Muscle of leg (tissue), 3 donors: ENCODE measurements at regions not wholly inside any gene's neighbourhood (a gene's known extent, or its start where the extent isn't known, plus 50 kb on each side); places are given as distances from the start of the nearest gene placed in this dataset.

Experiments
- DNase-seq: peaks from one replicate; pipeline ENCODE4 v3.0.0; 2013
- H3K27ac ChIP-seq: one replicate; pipeline ENCODE4 v1.5.1; 2013; ENCODE audit warnings: mild to moderate bottlenecking, low read length, control low read depth
- H3K27me3 ChIP-seq: one replicate; pipeline ENCODE4 v1.6.1; 2013; ENCODE audit warnings: low read length; ENCODE audit not compliant: control insufficient read depth, insufficient read depth
- H3K36me3 ChIP-seq: one replicate; pipeline ENCODE4 v1.6.1; 2013; ENCODE audit warnings: low read length; ENCODE audit not compliant: control insufficient read depth, insufficient read depth
- H3K4me1 ChIP-seq: one replicate; pipeline ENCODE4 v1.6.1; 2013; ENCODE audit warnings: low read length; ENCODE audit not compliant: control insufficient read depth, insufficient read depth
- H3K4me3 ChIP-seq: one replicate; pipeline ENCODE4 v1.5.1; 2013; ENCODE audit warnings: low read length, control low read depth
- H3K9me3 ChIP-seq: replicated peaks from 2 replicates; pipeline ENCODE4 v1.6.1; 2013; ENCODE audit warnings: low read depth, low read length; ENCODE audit not compliant: control insufficient read depth
- WGBS: methylation state at CpG from one replicate; pipeline ENCODE4 v1.1.5; 2013; ENCODE audit warnings: missing lambda C conversion rate; ENCODE audit not compliant: insufficient coverage; 5-methylcytosine and 5-hydroxymethylcytosine counted together

DNA sequence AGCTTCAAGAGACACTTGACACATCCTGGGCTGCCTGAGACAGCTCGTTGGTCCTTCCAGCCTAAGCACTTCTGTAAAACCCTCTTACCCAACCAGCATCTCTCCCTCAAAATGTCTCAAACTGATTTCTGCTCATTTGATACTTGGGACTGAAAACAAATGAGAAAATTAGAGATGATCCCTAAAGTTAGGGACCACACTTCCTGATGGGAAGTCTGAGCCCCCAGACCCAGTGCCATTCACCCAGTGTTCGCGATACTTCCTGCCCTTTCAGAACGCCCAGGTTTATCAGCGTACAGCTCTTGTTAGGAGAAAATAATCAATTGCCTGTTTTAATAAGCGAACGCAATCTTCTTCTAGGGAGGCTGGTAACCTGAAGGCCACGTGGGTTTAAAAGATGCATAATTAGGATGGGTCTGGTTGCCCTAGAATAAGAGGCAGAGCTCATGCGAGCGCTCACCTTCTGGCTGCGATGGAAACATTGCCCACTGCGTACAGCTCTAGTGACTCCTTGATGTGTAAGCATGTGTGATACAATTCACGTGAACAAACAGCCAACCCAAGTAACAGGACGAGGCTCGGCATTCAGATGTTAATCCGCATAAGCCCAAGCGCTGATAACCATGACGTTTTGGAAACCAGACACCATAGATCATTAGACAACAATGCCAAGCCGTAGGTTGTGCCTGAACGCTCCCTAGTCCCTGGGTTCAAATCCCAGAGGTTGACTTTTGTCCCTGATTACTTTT is 213.1 kb downstream of the FOXL1 start:
- H3K4me1 ChIP-seq = peaks cover 6% of the 10 kb centered on the region
- no peak overlapping the region for H3K27ac ChIP-seq
- no peak overlapping the region for H3K4me3 ChIP-seq
- no peaks in the 10 kb centered on the region for H3K36me3 ChIP-seq
- H3K27me3 ChIP-seq = peaks cover 52% of the 10 kb centered on the region
- no peaks in the 10 kb centered on the region for H3K9me3 ChIP-seq
- WGBS = 36% methylated on average over 11 of the region's 20 CpGs
- no peak for DNase-seq

DNA sequence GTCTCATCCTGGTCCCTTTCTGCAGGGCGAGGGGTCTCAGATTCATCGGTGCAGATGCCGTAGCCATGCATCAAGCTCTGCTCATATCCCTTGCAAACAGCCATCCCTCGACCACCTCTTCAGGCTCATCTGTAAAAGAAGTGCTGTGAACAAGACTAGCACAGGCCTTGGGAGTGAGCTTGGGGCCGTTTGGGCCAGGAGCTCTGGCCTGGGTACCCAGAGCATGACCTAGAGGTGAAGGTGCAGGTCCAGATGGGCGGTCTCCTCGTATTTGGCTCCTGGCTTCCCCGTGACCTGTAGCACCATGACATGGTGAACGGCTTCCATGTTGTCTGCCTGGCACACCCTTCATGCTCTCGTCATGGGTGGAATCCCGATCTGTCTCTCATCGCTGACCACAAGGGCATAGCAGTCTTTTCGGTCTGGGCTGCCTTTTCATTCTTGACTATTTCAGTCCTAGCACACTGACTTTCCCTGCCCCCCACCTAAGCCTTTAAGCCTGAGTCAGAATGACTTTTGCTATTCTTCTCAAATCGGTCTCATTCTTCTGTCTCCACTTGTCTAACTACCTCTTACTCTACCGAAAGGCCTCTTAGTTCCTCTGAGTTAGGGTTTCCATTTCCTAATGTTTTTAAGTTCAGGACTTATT is 216.0 kb downstream of the FOXL1 start:
- Histone ChIP-seq H3K4me1 (peaks cover 4% of the 10 kb centered on the region), H3K4me3 (no peak overlapping the region), H3K9me3 (no peaks in the 10 kb centered on the region), H3K27ac (no peak overlapping the region), H3K27me3 (peaks cover 48% of the 10 kb centered on the region), H3K36me3 (no peaks in the 10 kb centered on the region)
- WGBS = 91% methylated on average over 11 of the region's 15 CpGs
- DNase-seq = no peak

GRCh38 chr16:86797700-86798099 is 219.4 kb downstream of the FOXL1 start:
- Histone ChIP-seq H3K27me3 (peaks cover 35% of the 10 kb centered on the region), H3K36me3 (no peaks in the 10 kb centered on the region), H3K27ac (no peak overlapping the region), H3K9me3 (no peaks in the 10 kb centered on the region), H3K4me3 (no peak overlapping the region), H3K4me1 (no peaks in the 10 kb centered on the region)
- WGBS = 54% methylated on average over 2 of the region's 4 CpGs
- no peak for DNase-seq

DNA sequence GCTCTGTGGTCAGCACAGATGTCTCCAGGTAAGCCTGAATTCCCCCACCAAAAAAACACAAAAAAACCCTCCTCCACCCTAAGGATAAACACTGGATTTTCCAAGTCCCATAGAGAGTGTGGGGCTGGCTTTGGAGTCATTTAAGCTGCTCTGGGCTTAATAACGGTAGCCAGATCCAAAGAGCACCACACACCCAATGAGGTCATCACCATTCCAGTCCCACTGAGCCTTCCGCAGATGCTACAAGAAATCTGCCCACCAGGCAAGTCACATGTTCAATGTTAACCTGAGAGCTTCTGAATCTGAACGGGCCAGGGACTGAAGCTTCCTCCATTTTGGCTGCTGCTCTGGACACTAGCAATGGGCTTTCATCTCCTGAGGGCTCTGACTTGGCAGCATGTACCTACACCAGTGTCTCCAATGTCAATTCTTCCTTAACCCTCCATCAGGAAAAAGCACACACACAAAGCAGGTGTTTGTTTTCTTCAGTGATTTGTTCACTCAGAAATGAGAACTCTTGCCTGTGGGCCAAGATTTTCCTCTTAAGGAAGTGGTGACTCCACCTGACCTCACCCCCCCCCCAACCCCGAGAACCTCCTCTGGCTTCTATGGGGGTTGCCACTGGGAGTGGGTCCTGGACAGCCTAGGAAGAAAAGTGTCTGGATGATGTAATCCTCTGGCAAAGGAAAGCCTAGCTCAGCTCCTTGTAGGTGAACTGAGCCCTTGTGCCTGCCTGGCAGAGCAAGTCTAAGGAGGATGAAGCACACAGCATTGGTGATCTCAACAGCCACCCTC is 220.1 kb downstream of the FOXL1 start:
- WGBS = 55% methylated on average over 2 of the region's 4 CpGs
- Histone ChIP-seq H3K27ac (no peak overlapping the region), H3K36me3 (no peaks in the 10 kb centered on the region), H3K4me1 (no peaks in the 10 kb centered on the region), H3K4me3 (no peak overlapping the region), H3K27me3 (peaks cover 32% of the 10 kb centered on the region), H3K9me3 (no peaks in the 10 kb centered on the region)
- DNase-seq = no peak

- Histone ChIP-seq H3K27me3 (peaks cover 27% of the 10 kb centered on the region), H3K4me3 (no peak overlapping the region), H3K36me3 (no peaks in the 10 kb centered on the region), H3K9me3 (no peaks in the 10 kb centered on the region), H3K4me1 (no peaks in the 10 kb centered on the region), H3K27ac (no peak overlapping the region)
- DNase-seq = no peak
- WGBS = 88% methylated on average over 2 of the region's 4 CpGs
Measured at GRCh38 chr16:86799367-86799766, 221.0 kb downstream of the FOXL1 start.

- no CpG with 5 or more reads among the region's 4 CpGs for WGBS
- no peak overlapping the region for H3K27ac ChIP-seq
- H3K9me3 ChIP-seq = no peaks in the 10 kb centered on the region
- no peaks in the 10 kb centered on the region for H3K4me1 ChIP-seq
- H3K4me3 ChIP-seq = no peak overlapping the region
- H3K36me3 ChIP-seq = no peaks in the 10 kb centered on the region
- H3K27me3 ChIP-seq = peaks cover 33% of the 10 kb centered on the region
- no peak for DNase-seq
Measured at GRCh38 chr16:86800894-86801293, 222.5 kb downstream of the FOXL1 start.

- DNase-seq = no peak
- H3K27me3 ChIP-seq = peaks cover 41% of the 10 kb centered on the region
- peaks cover 7% of the 10 kb centered on the region for H3K4me1 ChIP-seq
- no peak overlapping the region for H3K27ac ChIP-seq
- no peak overlapping the region for H3K4me3 ChIP-seq
- no peaks in the 10 kb centered on the region for H3K9me3 ChIP-seq
- WGBS = 86% methylated on average over 2 of the region's 2 CpGs
- no peaks in the 10 kb centered on the region for H3K36me3 ChIP-seq
Measured at GRCh38 chr16:86802013-86802412, 223.7 kb downstream of the FOXL1 start.

GRCh38 chr16:86805188-86805587 is 226.8 kb downstream of the FOXL1 start:
- Histone ChIP-seq H3K9me3 (no peaks in the 10 kb centered on the region), H3K4me1 (peaks cover 14% of the 10 kb centered on the region), H3K4me3 (no peak overlapping the region), H3K27ac (no peak overlapping the region), H3K36me3 (no peaks in the 10 kb centered on the region), H3K27me3 (peaks cover 54% of the 10 kb centered on the region)
- no peak for DNase-seq
- WGBS = 60% methylated on average over 2 of the region's 6 CpGs

DNA sequence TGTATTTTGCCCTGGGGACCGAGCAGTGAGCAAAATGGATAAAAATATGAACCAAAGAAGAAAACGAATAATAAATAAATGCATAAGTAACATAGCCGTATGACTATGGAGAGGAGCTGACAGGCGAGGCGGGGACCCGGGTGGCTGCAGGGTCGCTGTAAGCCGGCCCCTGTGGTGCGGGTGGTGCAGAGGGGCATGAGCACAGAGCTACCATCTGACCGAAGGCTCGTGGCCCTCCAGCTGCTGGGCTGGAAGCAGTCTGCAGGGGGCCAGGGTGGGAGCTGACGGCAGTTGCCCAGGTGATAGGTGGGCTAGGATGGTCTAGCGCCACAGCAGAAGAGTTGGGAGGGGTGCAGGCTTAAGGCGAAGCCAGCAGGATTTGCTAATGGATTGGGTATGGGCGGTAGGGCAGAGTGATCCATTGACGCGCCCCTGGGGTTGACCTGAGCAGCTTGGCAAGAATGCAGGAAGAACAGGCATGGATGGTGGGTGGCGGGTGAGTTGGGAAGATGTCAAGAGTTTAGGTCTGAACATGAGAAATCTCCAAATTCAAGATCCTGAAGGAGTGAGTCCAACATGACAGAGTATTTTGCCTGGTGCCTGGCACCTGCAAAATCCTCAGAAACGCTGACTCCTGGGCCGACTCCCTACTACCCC is 228.0 kb downstream of the FOXL1 start:
- DNase-seq = no peak
- peaks cover 52% of the 10 kb centered on the region for H3K27me3 ChIP-seq
- WGBS = 82% methylated on average over 19 of the region's 20 CpGs

More for the DNA sequence above, 228.0 kb downstream of the FOXL1 start:
- H3K9me3 ChIP-seq = no peaks in the 10 kb centered on the region
- no peaks in the 10 kb centered on the region for H3K36me3 ChIP-seq
- peaks cover 14% of the 10 kb centered on the region for H3K4me1 ChIP-seq
- H3K27ac ChIP-seq = no peak overlapping the region
- no peak overlapping the region for H3K4me3 ChIP-seq
